Left renal cortex interstitium (tissue), 4 donors: ENCODE measurements at regions not wholly inside any gene's neighbourhood (a gene's known extent, or its start where the extent isn't known, plus 50 kb on each side); places are given as distances from the start of the nearest gene placed in this dataset.
"Not testable (repeated sequence)": the region's sequence is repeated elsewhere in the genome, so short reads cannot be mapped to it uniquely, and the experiment has no call there.

ENCODE experiments used
- DNase-seq, 4 donors: peaks; one replicate each; pipeline ENCODE4 v3.0.0-alpha.2; 2013; ENCODE audit warnings: low read depth in 4 of 4, low spot score in 2 of 4, missing footprints in 1 of 4

GRCh38 chr17:52961751-52962150 lies 803.2 kb upstream of the CA10 start:
- DNase-seq: not testable (repeated sequence)

DNA sequence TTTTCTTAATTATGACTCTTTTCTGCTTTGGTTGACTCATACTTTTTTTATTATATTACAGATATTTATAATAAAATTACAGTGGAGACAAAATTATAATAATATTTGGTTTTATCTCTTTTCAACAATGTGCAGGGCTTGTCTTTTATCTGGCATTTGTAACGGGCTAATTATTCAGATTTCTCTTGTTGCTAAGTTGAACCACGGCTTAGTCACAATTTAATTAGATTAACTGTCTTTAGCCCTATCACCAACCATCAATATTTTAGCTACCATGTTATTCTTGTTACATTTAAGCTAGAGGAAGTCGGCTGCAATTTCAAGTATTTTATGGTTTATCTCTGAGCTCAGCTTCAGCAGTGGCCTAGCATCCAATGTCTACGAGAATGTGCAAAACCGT lies 798.9 kb upstream of the CA10 start:
- no peak for DNase-seq

DNA sequence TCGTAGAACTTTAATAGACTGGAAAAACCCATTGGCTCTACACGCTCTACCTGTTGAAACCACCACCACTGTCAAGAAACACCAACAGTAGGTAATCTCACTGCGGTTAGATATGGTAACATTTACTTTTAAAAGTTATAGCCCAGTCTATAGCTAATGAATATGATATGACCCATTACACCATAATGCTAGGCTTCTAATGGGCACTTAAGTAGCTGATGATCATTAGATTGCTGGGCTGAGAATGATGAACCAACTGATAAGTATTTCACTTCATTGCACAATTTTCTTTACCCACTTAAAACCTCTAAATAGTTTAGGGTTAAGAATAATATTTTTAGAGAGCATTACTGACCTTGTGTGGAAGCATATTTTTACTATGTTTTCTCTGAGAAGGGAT lies 788.9 kb upstream of the CA10 start:
- no peak for DNase-seq

DNA sequence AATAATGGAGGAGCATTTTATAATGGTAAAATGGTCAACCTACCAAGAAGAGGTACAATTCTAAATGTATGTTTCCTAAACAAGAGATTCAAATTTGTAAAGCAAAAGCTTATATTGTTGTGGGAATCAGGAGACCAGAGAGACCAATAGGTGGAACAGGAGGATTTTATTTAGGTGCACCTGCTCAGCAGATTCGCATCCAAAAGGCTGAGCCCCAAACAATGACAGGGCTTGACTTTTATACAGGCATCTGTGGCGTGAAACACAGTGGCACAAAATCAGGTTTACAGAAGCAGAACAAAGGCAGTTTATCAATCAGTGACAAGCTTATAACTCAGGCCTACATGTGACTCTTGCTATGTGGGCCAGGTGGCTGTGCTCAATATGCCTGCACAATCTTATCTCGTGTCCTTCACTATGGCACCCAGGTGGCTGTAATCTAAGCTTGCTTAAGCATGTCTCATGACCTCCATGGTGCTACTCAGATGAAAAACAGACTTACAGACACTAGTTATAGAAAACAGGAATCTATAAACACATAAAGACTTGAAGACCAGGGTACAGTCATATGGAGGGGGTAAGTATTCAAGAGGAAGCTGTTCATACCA lies 780.2 kb upstream of the CA10 start:
- DNase-seq: no peak

DNA sequence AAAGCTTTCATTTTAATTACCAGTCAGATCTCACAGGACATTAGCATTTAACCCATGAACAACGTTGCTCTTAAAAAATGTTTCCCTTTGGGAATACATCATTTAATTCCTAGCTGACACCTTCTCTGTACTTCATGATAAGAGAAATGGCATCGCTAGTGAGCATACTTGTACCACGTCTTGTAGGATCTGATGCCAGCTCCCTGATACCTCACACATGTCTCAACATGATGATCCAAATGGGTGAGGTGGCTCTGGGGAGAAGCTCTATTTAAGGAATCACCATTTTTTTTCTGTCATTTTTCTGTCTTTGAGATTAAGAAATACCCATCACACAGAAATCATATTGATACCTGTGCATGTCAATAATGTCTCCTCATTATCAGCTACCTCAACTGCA lies 772.1 kb upstream of the CA10 start:
- no peak for DNase-seq

DNA sequence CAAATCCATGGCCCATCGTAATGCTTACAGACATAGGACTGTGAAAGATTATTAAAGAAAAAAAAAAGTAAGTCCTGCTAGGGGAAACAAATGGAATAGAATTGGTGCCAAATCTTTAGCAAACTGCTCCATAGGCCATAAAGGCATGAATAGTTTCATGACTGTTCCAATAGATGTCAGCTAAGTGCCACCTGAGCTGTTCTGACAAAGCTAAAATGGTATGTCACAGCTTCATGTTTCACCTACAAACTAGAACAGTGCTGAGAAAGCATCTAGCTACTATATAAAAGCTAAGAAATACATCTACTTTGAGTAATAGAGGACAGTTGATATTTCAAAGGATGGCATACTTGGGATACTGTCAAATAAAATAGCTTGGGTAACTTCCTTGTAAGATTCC lies 771.6 kb upstream of the CA10 start:
- no peak for DNase-seq

GRCh38 chr17:52923658-52924057 lies 765.1 kb upstream of the CA10 start:
- no peak for DNase-seq

- no peak for DNase-seq
These were observed 740.7 kb upstream of the CA10 start for GRCh38 chr17:52899235-52899634.

GRCh38 chr17:52895272-52895671 lies 736.8 kb upstream of the CA10 start:
- no peak for DNase-seq

- DNase-seq: no peak
These were observed 733.8 kb upstream of the CA10 start for GRCh38 chr17:52892334-52892733.

- DNase-seq: no peak
These were observed 727.4 kb upstream of the CA10 start for GRCh38 chr17:52885882-52886281.

- not testable (repeated sequence) for DNase-seq
These were observed 725.5 kb upstream of the CA10 start for GRCh38 chr17:52883907-52884491.

DNA sequence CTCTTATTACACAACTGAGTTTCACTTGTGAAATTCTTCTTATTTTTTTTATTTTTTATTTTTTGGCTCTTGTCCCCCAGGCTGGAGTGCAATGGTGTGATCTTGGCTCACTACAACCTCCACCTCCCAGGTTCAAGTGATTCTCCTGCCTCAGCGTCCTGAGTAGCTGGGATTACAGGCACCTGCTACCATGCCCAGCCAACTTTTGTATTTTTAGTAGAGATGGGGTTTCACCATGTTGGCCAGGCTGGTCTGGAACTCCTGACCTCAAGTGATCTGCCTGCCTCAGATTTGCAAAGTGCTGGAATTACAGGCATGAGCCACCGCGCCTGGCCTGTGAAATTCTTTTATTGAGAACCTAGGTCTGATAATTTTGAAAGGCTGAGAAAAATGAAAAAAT lies 688.3 kb upstream of the CA10 start:
- not testable (repeated sequence) for DNase-seq

GRCh38 chr17:52841971-52842370 lies 683.5 kb upstream of the CA10 start:
- no peak for DNase-seq

DNA sequence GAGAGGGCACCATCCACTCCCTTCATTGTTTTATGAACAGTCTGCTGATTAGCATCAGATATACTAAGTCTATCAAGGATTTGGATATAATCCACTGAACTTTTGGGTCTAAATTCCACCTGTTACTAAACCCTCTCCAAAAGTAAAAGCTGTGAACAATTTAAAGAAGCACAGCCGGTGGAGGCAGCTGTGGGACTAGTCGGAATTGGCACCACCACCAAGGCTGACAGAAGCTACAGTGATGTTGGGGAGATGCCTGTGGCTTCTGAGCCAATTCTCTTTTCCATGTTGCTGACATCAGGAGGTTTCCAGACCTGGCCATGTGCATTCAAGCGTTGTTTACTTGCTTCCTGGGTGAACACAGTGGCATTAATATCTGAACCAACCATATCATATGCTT lies 679.0 kb upstream of the CA10 start:
- DNase-seq: no peak

GRCh38 chr17:52831536-52831935 lies 673.0 kb upstream of the CA10 start:
- DNase-seq: no peak

DNA sequence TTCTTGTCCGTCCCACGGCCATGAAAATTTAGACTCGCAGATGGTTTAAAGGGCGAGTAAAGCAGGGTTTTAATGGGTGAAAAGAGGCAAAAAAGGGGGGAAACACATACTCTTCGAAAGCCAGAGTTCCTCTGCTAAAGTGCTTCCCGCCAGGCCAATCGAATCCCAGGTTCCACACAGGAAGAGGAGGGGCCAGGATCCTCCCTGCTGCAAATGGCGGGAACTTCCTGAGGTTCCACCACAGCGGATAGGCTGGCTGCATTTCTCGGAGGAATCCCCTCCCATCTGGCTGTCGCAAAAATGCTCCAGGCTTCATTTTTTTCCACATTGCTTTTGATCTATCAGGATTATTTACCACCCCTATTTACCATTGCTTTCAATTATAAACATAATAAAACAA lies 670.1 kb upstream of the CA10 start:
- DNase-seq: no peak

DNA sequence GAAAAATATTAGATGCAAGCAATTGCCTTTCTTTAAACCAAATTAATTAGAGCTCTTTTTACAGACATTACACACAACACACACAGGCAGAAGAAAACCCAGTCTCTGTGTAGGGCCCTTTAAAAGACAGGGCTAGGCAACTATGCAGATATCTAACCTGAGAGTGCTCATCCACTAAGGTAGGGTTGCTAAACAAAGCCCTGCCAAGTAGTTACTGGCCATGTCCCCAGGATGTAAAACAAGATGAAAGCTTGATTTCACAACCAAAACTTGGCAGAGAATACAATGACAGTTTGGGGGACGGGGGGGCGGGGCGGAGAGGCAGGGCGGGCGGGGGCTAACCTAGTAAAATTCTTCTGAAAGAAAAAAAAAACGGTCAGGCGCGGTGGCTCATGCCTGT lies 669.0 kb upstream of the CA10 start:
- no peak for DNase-seq

DNA sequence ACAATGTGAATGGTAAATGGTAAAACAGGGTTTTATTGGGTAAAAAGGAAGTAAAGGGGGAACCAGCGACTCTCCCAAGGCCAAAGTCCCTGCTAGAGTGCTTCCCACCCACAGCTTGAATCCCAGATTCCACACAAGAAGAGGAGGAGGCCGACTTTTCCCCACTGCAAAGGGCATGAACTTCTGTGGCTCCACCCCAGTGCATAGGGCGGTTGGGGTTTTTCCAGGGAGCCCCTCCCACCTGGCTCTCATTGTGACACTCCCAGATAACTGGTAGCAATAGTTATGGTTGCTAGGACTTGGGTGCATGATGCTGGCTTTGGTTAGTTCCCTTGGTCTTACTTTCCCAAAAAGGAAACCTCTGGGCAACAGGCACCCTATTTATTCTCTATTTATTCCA lies 666.0 kb upstream of the CA10 start:
- no peak for DNase-seq

GRCh38 chr17:52823155-52823554 lies 664.6 kb upstream of the CA10 start:
- no peak for DNase-seq

GRCh38 chr17:52790359-52790955 lies 631.9 kb upstream of the CA10 start:
- DNase-seq: no peak

DNA sequence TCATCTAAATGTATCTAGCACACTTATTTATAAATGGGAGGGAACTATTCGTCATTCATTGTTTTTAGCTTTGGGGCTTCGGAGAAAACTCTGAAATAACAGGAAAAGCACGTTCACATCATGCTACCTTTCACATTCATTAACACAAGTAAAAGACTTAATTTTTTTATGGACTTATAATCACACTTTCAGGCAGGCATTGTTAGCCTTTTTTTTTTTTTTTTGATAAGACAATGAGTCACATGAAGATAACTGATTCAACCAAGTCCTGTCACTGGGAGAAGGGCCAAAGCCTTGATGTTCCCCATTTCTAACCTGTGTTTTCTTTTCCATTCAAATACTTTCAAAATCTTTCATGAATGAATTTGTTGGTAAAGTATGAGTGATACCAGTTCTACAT lies 631.3 kb upstream of the CA10 start:
- DNase-seq: no peak

DNA sequence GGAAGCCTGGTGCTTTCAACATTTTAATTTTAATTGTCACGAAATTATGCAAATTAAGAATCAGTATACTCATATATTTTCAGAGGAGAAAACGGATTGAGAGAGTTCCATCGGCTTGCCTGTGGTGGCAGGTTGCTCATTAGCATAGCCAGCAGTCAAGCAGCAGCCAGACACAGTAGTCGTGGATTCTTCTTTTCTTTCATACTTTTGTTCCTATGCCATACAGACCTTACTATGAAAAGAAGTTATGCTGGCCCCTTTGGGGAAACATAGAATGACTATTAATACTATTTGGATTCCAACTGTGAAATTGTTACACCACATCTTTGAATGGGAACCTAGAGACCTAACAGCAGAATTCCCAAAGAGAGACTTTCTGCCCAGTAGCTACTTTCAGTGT lies 617.7 kb upstream of the CA10 start:
- DNase-seq: no peak
